ENCODE measurements at regions not wholly inside any gene's neighbourhood (a gene's known extent, or its start where the extent isn't known, plus 50 kb on each side); places are given as distances from the start of the nearest gene placed in this dataset.

DNA sequence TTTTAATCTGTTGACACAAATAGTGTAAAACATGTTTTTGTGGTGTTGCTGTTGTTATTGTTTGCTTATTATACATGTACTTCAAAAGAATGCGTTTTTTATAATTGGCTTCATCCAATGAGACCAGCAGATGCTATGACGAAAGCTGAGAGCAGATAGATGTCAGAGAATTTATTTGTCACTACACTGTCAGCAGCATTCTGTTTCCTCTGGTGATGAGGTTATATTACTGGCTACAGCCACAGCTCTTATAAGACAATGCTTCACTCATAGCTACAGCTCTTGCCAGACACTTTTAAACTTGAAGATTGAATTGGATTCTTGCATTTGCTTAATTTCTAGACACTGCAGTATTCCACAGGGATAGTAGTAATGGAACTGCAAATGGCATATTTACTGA lies 860.5 kb downstream of the TBC1D32 start:
- TF ChIP-seq CTCF (optimal IDR thresholded peaks at IDR 0.05 in 1 of 3, IDR thresholded peaks at IDR 0.05 in 1 of 3, conservative IDR thresholded peaks at IDR 0.05 in 1 of 3; ENCODE audit: extremely low read depth in 1 of 3, insufficient read depth in 2 of 3, low read length in 3 of 3) = no peak
- no peak for TF ChIP-seq EZH2 (IDR thresholded peaks at IDR 0.05; ENCODE audit: low read length)

All from keratinocyte (primary cell).